Progenitor cell of endocrine pancreas (in vitro differentiated cells): ENCODE measurements at regions not wholly inside any gene's neighbourhood (a gene's known extent, or its start where the extent isn't known, plus 50 kb on each side); places are given as distances from the start of the nearest gene placed in this dataset.

Experiments used
- DNase-seq: peaks from one replicate; pipeline ENCODE4 v3.0.0; 2021; ENCODE audit warnings: low spot score; ENCODE audit not compliant: unreplicated experiment
- H3K27ac Mint-ChIP-seq: 2 replicates; pipeline ENCODE4 v1.8.0; 2021; ENCODE audit warnings: mild to moderate bottlenecking, moderate library complexity, mixed read lengths
- H3K27me3 Mint-ChIP-seq: 2 replicates; pipeline ENCODE4 v1.8.0; 2021; ENCODE audit warnings: mixed read lengths
- H3K36me3 Mint-ChIP-seq: 2 replicates; pipeline ENCODE4 v1.8.0; 2022; ENCODE audit warnings: mixed read lengths; ENCODE audit not compliant: insufficient read depth
- H3K4me1 Mint-ChIP-seq: 2 replicates; pipeline ENCODE4 v1.8.0; 2021; ENCODE audit warnings: low read depth, mixed read lengths
- H3K4me3 Mint-ChIP-seq: 2 replicates; pipeline ENCODE4 v1.8.0; 2021; ENCODE audit warnings: low read depth, mild to moderate bottlenecking, moderate library complexity, mixed read lengths
- H3K9me3 Mint-ChIP-seq: 2 replicates; pipeline ENCODE4 v1.8.0; 2021; ENCODE audit warnings: low read depth, mixed read lengths
- CTCF ChIP-seq: fragments of 200-600 bp; sonication (generic); IDR thresholded peaks from one replicate; pipeline ENCODE4 v1.5.0; 2021; ENCODE audit warnings: antibody characterized with exemption, mild to moderate bottlenecking; ENCODE audit not compliant: unreplicated experiment

GRCh38 chrX:116379854-116380253 lies 56.6 kb upstream of the SLC6A14 start:
- no peak overlapping the region for H3K4me3 Mint-ChIP-seq
- no peaks in the 10 kb centered on the region for H3K9me3 Mint-ChIP-seq
- H3K27ac Mint-ChIP-seq, result peak overlapping the region; percentile 5
- peaks cover 8% of the 10 kb centered on the region for H3K4me1 Mint-ChIP-seq
- no peak for TF ChIP-seq CTCF
- H3K36me3 Mint-ChIP-seq, result no peaks in the 10 kb centered on the region
- no peak for DNase-seq
- H3K27me3 Mint-ChIP-seq, result no peaks in the 10 kb centered on the region

- no peak for DNase-seq
- no peak for TF ChIP-seq CTCF
- no peaks in the 10 kb centered on the region for H3K36me3 Mint-ChIP-seq
- no peaks in the 10 kb centered on the region for H3K9me3 Mint-ChIP-seq
- no peak overlapping the region for H3K27ac Mint-ChIP-seq
- H3K27me3 Mint-ChIP-seq, result no peaks in the 10 kb centered on the region
- peaks cover 18% of the 10 kb centered on the region for H3K4me1 Mint-ChIP-seq
- H3K4me3 Mint-ChIP-seq, result no peak overlapping the region
Observed at GRCh38 chrX:116384406-116384954, 51.9 kb upstream of the SLC6A14 start.
